ENCODE measurements at regions not wholly inside any gene's neighbourhood (a gene's known extent, or its start where the extent isn't known, plus 50 kb on each side); places are given as distances from the start of the nearest gene placed in this dataset.
A peak's percentile ranks its signal among the peaks of the same experiment; 100 is the strongest.

- no peak for ATAC-seq (ENCODE audit: low read depth in 2 of 2)
- H3K27ac ChIP-seq (ENCODE audit: insufficient read depth, low read length, poor library complexity, severe bottlenecking): no peak overlapping the region
- H3K27me3 Mint-ChIP-seq: peaks cover 4% of the 10 kb centered on the region
- no peaks in the 10 kb centered on the region for H3K4me1 ChIP-seq (ENCODE audit: control insufficient read depth, insufficient read depth, low read length, poor library complexity, severe bottlenecking)
- H3K4me3 Mint-ChIP-seq: no peak overlapping the region
- no peaks in the 10 kb centered on the region for H3K36me3 Mint-ChIP-seq
- no peaks in the 10 kb centered on the region for H3K4me1 Mint-ChIP-seq
- no peaks in the 10 kb centered on the region for H3K9me3 ChIP-seq (ENCODE audit: control insufficient read depth in 2 of 2, low read length in 2 of 2)
- no peak for DNase-seq
- no peaks in the 10 kb centered on the region for H3K27me3 ChIP-seq (ENCODE audit: control insufficient read depth, insufficient read depth, low read length)
- H3K9me3 Mint-ChIP-seq: peaks cover under 1 to 8% (median 3%) of the 10 kb centered on the region in 7 donors
- no peaks in the 10 kb centered on the region for H3K36me3 ChIP-seq (ENCODE audit: control insufficient read depth, insufficient read depth, low read length)
- H3K4me3 ChIP-seq (ENCODE audit: low read depth, low read length): no peak overlapping the region
- H3K27ac Mint-ChIP-seq: no peak overlapping the region
Measured at GRCh38 chr12:19924360-19924759, 444.0 kb upstream of the PDE3A start.

GRCh38 chr12:19925841-19926240 is 442.5 kb upstream of the PDE3A start:
- no peaks in the 10 kb centered on the region for H3K36me3 ChIP-seq (ENCODE audit: control insufficient read depth, insufficient read depth, low read length)
- no peaks in the 10 kb centered on the region for H3K4me1 Mint-ChIP-seq
- H3K27ac Mint-ChIP-seq: no peak overlapping the region
- no peak overlapping the region for H3K27ac ChIP-seq (ENCODE audit: insufficient read depth, low read length, poor library complexity, severe bottlenecking)
- H3K4me1 ChIP-seq (ENCODE audit: control insufficient read depth, insufficient read depth, low read length, poor library complexity, severe bottlenecking): no peaks in the 10 kb centered on the region
- H3K4me3 Mint-ChIP-seq: no peak overlapping the region
- H3K9me3 ChIP-seq (ENCODE audit: control insufficient read depth in 2 of 2, low read length in 2 of 2): no peaks in the 10 kb centered on the region
- DNase-seq: no peak
- ATAC-seq (ENCODE audit: low read depth in 2 of 2): no peak
- no peaks in the 10 kb centered on the region for H3K36me3 Mint-ChIP-seq
- H3K27me3 ChIP-seq (ENCODE audit: control insufficient read depth, insufficient read depth, low read length): no peaks in the 10 kb centered on the region
- peaks cover 4% of the 10 kb centered on the region for H3K27me3 Mint-ChIP-seq
- H3K4me3 ChIP-seq (ENCODE audit: low read depth, low read length): no peak overlapping the region
- H3K9me3 Mint-ChIP-seq: peaks cover 0 to 8% (median 2%) of the 10 kb centered on the region in 7 donors

GRCh38 chr12:19926266-19926665 is 442.1 kb upstream of the PDE3A start:
- Mint-ChIP-seq H3K9me3 (peaks cover 0 to 8% (median 2%) of the 10 kb centered on the region in 7 donors), H3K27me3 (peaks cover 4% of the 10 kb centered on the region), H3K36me3 (no peaks in the 10 kb centered on the region), H3K27ac (no peak overlapping the region), H3K4me3 (no peak overlapping the region), H3K4me1 (no peaks in the 10 kb centered on the region)
- no peaks in the 10 kb centered on the region for H3K36me3 ChIP-seq (ENCODE audit: control insufficient read depth, insufficient read depth, low read length)
- H3K4me3 ChIP-seq (ENCODE audit: low read depth, low read length): no peak overlapping the region
- H3K4me1 ChIP-seq (ENCODE audit: control insufficient read depth, insufficient read depth, low read length, poor library complexity, severe bottlenecking): no peaks in the 10 kb centered on the region
- no peak overlapping the region for H3K27ac ChIP-seq (ENCODE audit: insufficient read depth, low read length, poor library complexity, severe bottlenecking)
- no peaks in the 10 kb centered on the region for H3K27me3 ChIP-seq (ENCODE audit: control insufficient read depth, insufficient read depth, low read length)
- no peak for ATAC-seq (ENCODE audit: low read depth in 2 of 2)
- DNase-seq: no peak
- H3K9me3 ChIP-seq (ENCODE audit: control insufficient read depth in 2 of 2, low read length in 2 of 2): no peaks in the 10 kb centered on the region

GRCh38 chr12:19927661-19928060 is 440.7 kb upstream of the PDE3A start:
- Mint-ChIP-seq H3K4me3 (no peak overlapping the region), H3K27me3 (peaks cover 4% of the 10 kb centered on the region), H3K36me3 (no peaks in the 10 kb centered on the region), H3K27ac (no peak overlapping the region), H3K9me3 (peaks cover 0 to 8% (median 4%) of the 10 kb centered on the region in 7 donors), H3K4me1 (no peaks in the 10 kb centered on the region)
- DNase-seq (no peak), ATAC-seq (ENCODE audit: low read depth in 2 of 2) (no peak)
- no peaks in the 10 kb centered on the region for H3K4me1 ChIP-seq (ENCODE audit: control insufficient read depth, insufficient read depth, low read length, poor library complexity, severe bottlenecking)
- H3K4me3 ChIP-seq (ENCODE audit: low read depth, low read length): no peak overlapping the region
- no peaks in the 10 kb centered on the region for H3K36me3 ChIP-seq (ENCODE audit: control insufficient read depth, insufficient read depth, low read length)
- H3K9me3 ChIP-seq (ENCODE audit: control insufficient read depth in 2 of 2, low read length in 2 of 2): no peaks in the 10 kb centered on the region
- no peaks in the 10 kb centered on the region for H3K27me3 ChIP-seq (ENCODE audit: control insufficient read depth, insufficient read depth, low read length)
- H3K27ac ChIP-seq (ENCODE audit: insufficient read depth, low read length, poor library complexity, severe bottlenecking): no peak overlapping the region

- DNase-seq (no peak), ATAC-seq (ENCODE audit: low read depth in 2 of 2) (no peak)
- Histone ChIP-seq H3K27ac (ENCODE audit: insufficient read depth, low read length, poor library complexity, severe bottlenecking) (no peak overlapping the region), H3K4me3 (ENCODE audit: low read depth, low read length) (no peak overlapping the region), H3K4me1 (ENCODE audit: control insufficient read depth, insufficient read depth, low read length, poor library complexity, severe bottlenecking) (no peaks in the 10 kb centered on the region), H3K36me3 (ENCODE audit: control insufficient read depth, insufficient read depth, low read length) (no peaks in the 10 kb centered on the region), H3K9me3 (ENCODE audit: control insufficient read depth in 2 of 2, low read length in 2 of 2) (no peaks in the 10 kb centered on the region), H3K27me3 (ENCODE audit: control insufficient read depth, insufficient read depth, low read length) (no peaks in the 10 kb centered on the region)
- no peaks in the 10 kb centered on the region for H3K4me1 Mint-ChIP-seq
- peaks cover 1 to 11% (median 6%) of the 10 kb centered on the region in 7 donors for H3K9me3 Mint-ChIP-seq
- H3K27ac Mint-ChIP-seq: no peak overlapping the region
- H3K36me3 Mint-ChIP-seq: no peaks in the 10 kb centered on the region
- H3K4me3 Mint-ChIP-seq: no peak overlapping the region
- no peaks in the 10 kb centered on the region for H3K27me3 Mint-ChIP-seq
Measured at GRCh38 chr12:19932413-19932812, 435.9 kb upstream of the PDE3A start.

- H3K27ac ChIP-seq (ENCODE audit: insufficient read depth, low read length, poor library complexity, severe bottlenecking): no peak overlapping the region
- Mint-ChIP-seq H3K4me1 (no peaks in the 10 kb centered on the region), H3K4me3 (no peak overlapping the region), H3K27me3 (no peaks in the 10 kb centered on the region), H3K27ac (no peak overlapping the region), H3K9me3 (peaks cover 1 to 9% (median 6%) of the 10 kb centered on the region in 7 donors), H3K36me3 (no peaks in the 10 kb centered on the region)
- no peaks in the 10 kb centered on the region for H3K36me3 ChIP-seq (ENCODE audit: control insufficient read depth, insufficient read depth, low read length)
- H3K9me3 ChIP-seq (ENCODE audit: control insufficient read depth in 2 of 2, low read length in 2 of 2): no peaks in the 10 kb centered on the region
- no peak for ATAC-seq (ENCODE audit: low read depth in 2 of 2)
- no peak for DNase-seq
- H3K4me3 ChIP-seq (ENCODE audit: low read depth, low read length): no peak overlapping the region
- no peaks in the 10 kb centered on the region for H3K27me3 ChIP-seq (ENCODE audit: control insufficient read depth, insufficient read depth, low read length)
- H3K4me1 ChIP-seq (ENCODE audit: control insufficient read depth, insufficient read depth, low read length, poor library complexity, severe bottlenecking): no peaks in the 10 kb centered on the region
Measured at GRCh38 chr12:19933924-19934323, 434.4 kb upstream of the PDE3A start.

- Histone ChIP-seq H3K4me3 (ENCODE audit: low read depth, low read length) (no peak overlapping the region), H3K27me3 (ENCODE audit: control insufficient read depth, insufficient read depth, low read length) (no peaks in the 10 kb centered on the region), H3K36me3 (ENCODE audit: control insufficient read depth, insufficient read depth, low read length) (no peaks in the 10 kb centered on the region), H3K9me3 (ENCODE audit: control insufficient read depth in 2 of 2, low read length in 2 of 2) (peaks cover 0 to 4% of the 10 kb centered on the region in 2 experiments), H3K27ac (ENCODE audit: insufficient read depth, low read length, poor library complexity, severe bottlenecking) (no peak overlapping the region), H3K4me1 (ENCODE audit: control insufficient read depth, insufficient read depth, low read length, poor library complexity, severe bottlenecking) (no peaks in the 10 kb centered on the region)
- H3K36me3 Mint-ChIP-seq: no peaks in the 10 kb centered on the region
- DNase-seq (no peak), ATAC-seq (ENCODE audit: low read depth in 2 of 2) (no peak)
- no peaks in the 10 kb centered on the region for H3K27me3 Mint-ChIP-seq
- peak overlapping the region in 1 of 3 donors; percentile 21 for H3K27ac Mint-ChIP-seq
- no peak overlapping the region for H3K4me3 Mint-ChIP-seq
- peaks cover 1 to 8% (median 4%) of the 10 kb centered on the region in 7 donors for H3K9me3 Mint-ChIP-seq
- H3K4me1 Mint-ChIP-seq: no peaks in the 10 kb centered on the region
Measured at GRCh38 chr12:19937161-19937560, 431.2 kb upstream of the PDE3A start.

- no peaks in the 10 kb centered on the region for H3K27me3 Mint-ChIP-seq
- Histone ChIP-seq H3K36me3 (ENCODE audit: control insufficient read depth, insufficient read depth, low read length) (no peaks in the 10 kb centered on the region), H3K27me3 (ENCODE audit: control insufficient read depth, insufficient read depth, low read length) (no peaks in the 10 kb centered on the region), H3K27ac (ENCODE audit: insufficient read depth, low read length, poor library complexity, severe bottlenecking) (no peak overlapping the region), H3K9me3 (ENCODE audit: control insufficient read depth in 2 of 2, low read length in 2 of 2) (peaks cover 0 to 4% of the 10 kb centered on the region in 2 experiments), H3K4me1 (ENCODE audit: control insufficient read depth, insufficient read depth, low read length, poor library complexity, severe bottlenecking) (no peaks in the 10 kb centered on the region), H3K4me3 (ENCODE audit: low read depth, low read length) (no peak overlapping the region)
- H3K4me3 Mint-ChIP-seq: no peak overlapping the region
- DNase-seq (no peak), ATAC-seq (ENCODE audit: low read depth in 2 of 2) (no peak)
- no peaks in the 10 kb centered on the region for H3K36me3 Mint-ChIP-seq
- no peaks in the 10 kb centered on the region for H3K4me1 Mint-ChIP-seq
- H3K27ac Mint-ChIP-seq: no peak overlapping the region
- peaks cover 1 to 8% (median 4%) of the 10 kb centered on the region in 7 donors for H3K9me3 Mint-ChIP-seq
Measured at GRCh38 chr12:19938031-19938430, 430.3 kb upstream of the PDE3A start.

All from CD4-positive, CD25-positive, alpha-beta regulatory T cell (primary cell).